ENCODE measurements at regions not wholly inside any gene's neighbourhood (a gene's known extent, or its start where the extent isn't known, plus 50 kb on each side); places are given as distances from the start of the nearest gene placed in this dataset.

DNA sequence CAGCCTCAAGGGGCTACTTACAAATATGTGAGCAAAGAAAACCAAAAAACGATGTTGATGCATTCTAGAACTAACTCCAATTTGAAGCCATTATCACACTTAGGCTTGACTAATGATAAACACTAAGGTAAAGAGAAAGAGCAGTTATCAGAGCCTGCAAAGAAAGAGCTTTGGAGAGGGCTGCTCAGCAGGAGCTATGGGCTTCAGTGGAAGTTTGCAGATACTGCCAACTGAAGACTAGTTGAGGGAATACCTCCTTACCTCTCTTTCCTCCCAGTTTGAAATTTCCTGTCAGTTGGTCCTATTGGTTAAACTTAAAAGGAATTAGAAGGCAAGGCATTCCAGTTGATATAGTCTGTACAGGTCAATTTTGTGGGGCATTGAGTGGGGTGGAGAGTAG is 498.1 kb upstream of the POT1 start:
- TF ChIP-seq EZH2 (IDR thresholded peaks at IDR 0.05; ENCODE audit: low read depth, unreplicated experiment) (no peak), POLR2AphosphoS5 (IDR thresholded peaks at IDR 0.05; ENCODE audit: low read depth) (no peak), EZH2phosphoT487 (IDR thresholded peaks at IDR 0.05; ENCODE audit: unreplicated experiment) (no peak), JUNB (IDR thresholded peaks at IDR 0.05; ENCODE audit: unreplicated experiment) (no peak), STAT1 (IDR thresholded peaks at IDR 0.05; ENCODE audit: unreplicated experiment) (no peak), ZNF331 (CRISPR knock-in tag; IDR thresholded peaks at IDR 0.05; ENCODE audit: low read depth) (no peak), CREB1 (CRISPR knock-in tag; IDR thresholded peaks at IDR 0.05; ENCODE audit: low read depth) (no peak), ZNF114 (CRISPR knock-in tag; IDR thresholded peaks at IDR 0.05) (no peak)
- TF ChIP-seq, protein P1, sequence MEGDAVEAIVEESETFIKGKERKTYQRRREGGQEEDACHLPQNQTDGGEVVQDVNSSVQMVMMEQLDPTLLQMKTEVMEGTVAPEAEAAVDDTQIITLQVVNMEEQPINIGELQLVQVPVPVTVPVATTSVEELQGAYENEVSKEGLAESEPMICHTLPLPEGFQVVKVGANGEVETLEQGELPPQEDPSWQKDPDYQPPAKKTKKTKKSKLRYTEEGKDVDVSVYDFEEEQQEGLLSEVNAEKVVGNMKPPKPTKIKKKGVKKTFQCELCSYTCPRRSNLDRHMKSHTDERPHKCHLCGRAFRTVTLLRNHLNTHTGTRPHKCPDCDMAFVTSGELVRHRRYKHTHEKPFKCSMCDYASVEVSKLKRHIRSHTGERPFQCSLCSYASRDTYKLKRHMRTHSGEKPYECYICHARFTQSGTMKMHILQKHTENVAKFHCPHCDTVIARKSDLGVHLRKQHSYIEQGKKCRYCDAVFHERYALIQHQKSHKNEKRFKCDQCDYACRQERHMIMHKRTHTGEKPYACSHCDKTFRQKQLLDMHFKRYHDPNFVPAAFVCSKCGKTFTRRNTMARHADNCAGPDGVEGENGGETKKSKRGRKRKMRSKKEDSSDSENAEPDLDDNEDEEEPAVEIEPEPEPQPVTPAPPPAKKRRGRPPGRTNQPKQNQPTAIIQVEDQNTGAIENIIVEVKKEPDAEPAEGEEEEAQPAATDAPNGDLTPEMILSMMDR (conservative IDR thresholded peaks at IDR 0.05; ENCODE audit: low read depth in 2 of 2): no peak
- TF ChIP-seq, protein P2, sequence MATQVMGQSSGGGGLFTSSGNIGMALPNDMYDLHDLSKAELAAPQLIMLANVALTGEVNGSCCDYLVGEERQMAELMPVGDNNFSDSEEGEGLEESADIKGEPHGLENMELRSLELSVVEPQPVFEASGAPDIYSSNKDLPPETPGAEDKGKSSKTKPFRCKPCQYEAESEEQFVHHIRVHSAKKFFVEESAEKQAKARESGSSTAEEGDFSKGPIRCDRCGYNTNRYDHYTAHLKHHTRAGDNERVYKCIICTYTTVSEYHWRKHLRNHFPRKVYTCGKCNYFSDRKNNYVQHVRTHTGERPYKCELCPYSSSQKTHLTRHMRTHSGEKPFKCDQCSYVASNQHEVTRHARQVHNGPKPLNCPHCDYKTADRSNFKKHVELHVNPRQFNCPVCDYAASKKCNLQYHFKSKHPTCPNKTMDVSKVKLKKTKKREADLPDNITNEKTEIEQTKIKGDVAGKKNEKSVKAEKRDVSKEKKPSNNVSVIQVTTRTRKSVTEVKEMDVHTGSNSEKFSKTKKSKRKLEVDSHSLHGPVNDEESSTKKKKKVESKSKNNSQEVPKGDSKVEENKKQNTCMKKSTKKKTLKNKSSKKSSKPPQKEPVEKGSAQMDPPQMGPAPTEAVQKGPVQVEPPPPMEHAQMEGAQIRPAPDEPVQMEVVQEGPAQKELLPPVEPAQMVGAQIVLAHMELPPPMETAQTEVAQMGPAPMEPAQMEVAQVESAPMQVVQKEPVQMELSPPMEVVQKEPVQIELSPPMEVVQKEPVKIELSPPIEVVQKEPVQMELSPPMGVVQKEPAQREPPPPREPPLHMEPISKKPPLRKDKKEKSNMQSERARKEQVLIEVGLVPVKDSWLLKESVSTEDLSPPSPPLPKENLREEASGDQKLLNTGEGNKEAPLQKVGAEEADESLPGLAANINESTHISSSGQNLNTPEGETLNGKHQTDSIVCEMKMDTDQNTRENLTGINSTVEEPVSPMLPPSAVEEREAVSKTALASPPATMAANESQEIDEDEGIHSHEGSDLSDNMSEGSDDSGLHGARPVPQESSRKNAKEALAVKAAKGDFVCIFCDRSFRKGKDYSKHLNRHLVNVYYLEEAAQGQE (IDR thresholded peaks at IDR 0.05; ENCODE audit: unreplicated experiment): no peak

All from GM23338 (cell line).